Pancreas (tissue), 10 donors: ENCODE measurements at regions not wholly inside any gene's neighbourhood (a gene's known extent, or its start where the extent isn't known, plus 50 kb on each side); places are given as distances from the start of the nearest gene placed in this dataset.

Source experiments
- ATAC-seq, 4 donors: fragments of 200-7000 bp; cut with Tn5 transposase; one replicate each; pipeline versions ENCODE4 v1.8.0 to v1.9.1; 2020; ENCODE audit warnings: mild to moderate bottlenecking in 4 of 4, moderate library complexity in 4 of 4
- DNase-seq, 6 donors: peaks; one replicate each; pipeline ENCODE4 v3.0.0-alpha.2; 2020
- FAIRE-seq: peaks from 2 replicates; lab custom pipeline; 2012; peaks lifted over from hg19 to GRCh38; lab: Jason Lieb, UNC
- H3K27ac ChIP-seq, 4 donors: fragments of 200-600 bp; sonication (generic); 1 replicate in 3 of 4; 2 replicates in 1 of 4; pipeline versions ENCODE4 v1.5.0 to v1.8.0; 2020
- H3K27me3 ChIP-seq, 4 donors: fragments of 200-600 bp; one replicate each; pipeline ENCODE4 v1.8.0; 2021
- H3K36me3 ChIP-seq, 3 donors: fragments of 200-600 bp; sonication (generic) in 1 of 3; one replicate each; pipeline versions ENCODE4 v1.5.0 to v1.8.0; 2020 to 2021
- H3K4me1 ChIP-seq, 3 donors: fragments of 200-600 bp; one replicate each; pipeline ENCODE4 v1.8.0; 2021
- H3K4me3 ChIP-seq, 4 donors: fragments of 200-600 bp; sonication (generic) in 2 of 4; one replicate each; pipeline versions ENCODE4 v1.5.0 to v1.8.0; 2020 to 2021
- H3K9me3 ChIP-seq, 4 donors: fragments of 200-600 bp; one replicate each; pipeline ENCODE4 v1.8.0; 2021
- WGBS, 2 donors: extraction: QIAGEN DNeasy Blood & Tissue Kit; methylation state at CpG; one replicate each; pipeline ENCODE4 v1.1.7; 2013; 5-methylcytosine and 5-hydroxymethylcytosine counted together
- intact Hi-C, 3 donors: fragments of 100-400 bp; cut with DNase I; formaldehyde crosslinking; loops; one replicate each; pipeline versions ENCODE4 v1.11.1 to v1.14.2; 2022
- TF ChIP-seq, protein P1 (sequence below), 4 donors: fragments of 200-600 bp; sonication (generic) in 3 of 4; IDR thresholded peaks; one replicate each; pipeline versions ENCODE4 v1.5.0 to v1.8.0; 2021; ENCODE audit warnings: antibody characterized with exemption in 4 of 4
- donor health status: healthy with polysubstance abuse.
- donor health status: DM: no; HTN: no; CAD: no; lungs with moderate emphysema.
- donor health status: DM: no; HTN: no; CAD: no.
- donor health status: control.
- donor health status: control.
- donor health status: Bipolar disorder and iron deficiency.
- donor health status: DM: yes; HTN: yes; CAD: no.
- donor health status: DM: no; HTN: no; CAD: no.
- donor health status: DM: no; HTN: no; CAD: no.
- donor health status: DM: yes; HTN: yes; CAD: no.

DNA sequence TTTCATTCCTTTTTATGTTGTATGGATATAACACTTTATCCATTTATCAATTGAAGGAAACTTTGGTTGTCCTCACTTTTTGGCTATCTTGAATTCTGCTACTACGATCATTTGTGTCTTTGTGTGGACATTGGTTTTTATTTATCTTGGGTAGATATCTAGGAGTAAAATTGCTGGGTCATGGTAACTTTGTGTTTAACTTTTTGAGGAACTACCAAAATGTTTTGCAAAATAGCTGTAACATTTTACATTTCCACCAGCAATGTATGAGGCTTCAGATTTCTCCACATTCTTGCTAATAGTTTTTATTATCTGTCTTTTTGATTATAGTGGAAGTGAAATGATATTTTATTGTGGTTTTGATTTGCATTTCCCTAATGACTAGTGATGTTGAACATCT lies 55.6 kb downstream of the TLNRD1 start:
- Histone ChIP-seq H3K27me3 (no peaks in the 10 kb centered on the region), H3K4me1 (no peaks in the 10 kb centered on the region), H3K36me3 (no peaks in the 10 kb centered on the region), H3K27ac (no peak overlapping the region), H3K4me3 (no peak overlapping the region), H3K9me3 (no peaks in the 10 kb centered on the region)
- 57 to 61% methylated on average over 1 of the region's 1 CpG for WGBS, 2 donors
- FAIRE-seq (no peak), ATAC-seq (no peak), DNase-seq (no peak)
- intact Hi-C loops, result no loop called here
- TF ChIP-seq, protein P1, sequence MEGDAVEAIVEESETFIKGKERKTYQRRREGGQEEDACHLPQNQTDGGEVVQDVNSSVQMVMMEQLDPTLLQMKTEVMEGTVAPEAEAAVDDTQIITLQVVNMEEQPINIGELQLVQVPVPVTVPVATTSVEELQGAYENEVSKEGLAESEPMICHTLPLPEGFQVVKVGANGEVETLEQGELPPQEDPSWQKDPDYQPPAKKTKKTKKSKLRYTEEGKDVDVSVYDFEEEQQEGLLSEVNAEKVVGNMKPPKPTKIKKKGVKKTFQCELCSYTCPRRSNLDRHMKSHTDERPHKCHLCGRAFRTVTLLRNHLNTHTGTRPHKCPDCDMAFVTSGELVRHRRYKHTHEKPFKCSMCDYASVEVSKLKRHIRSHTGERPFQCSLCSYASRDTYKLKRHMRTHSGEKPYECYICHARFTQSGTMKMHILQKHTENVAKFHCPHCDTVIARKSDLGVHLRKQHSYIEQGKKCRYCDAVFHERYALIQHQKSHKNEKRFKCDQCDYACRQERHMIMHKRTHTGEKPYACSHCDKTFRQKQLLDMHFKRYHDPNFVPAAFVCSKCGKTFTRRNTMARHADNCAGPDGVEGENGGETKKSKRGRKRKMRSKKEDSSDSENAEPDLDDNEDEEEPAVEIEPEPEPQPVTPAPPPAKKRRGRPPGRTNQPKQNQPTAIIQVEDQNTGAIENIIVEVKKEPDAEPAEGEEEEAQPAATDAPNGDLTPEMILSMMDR (IDR thresholded peaks at IDR 0.05), result no peak

DNA sequence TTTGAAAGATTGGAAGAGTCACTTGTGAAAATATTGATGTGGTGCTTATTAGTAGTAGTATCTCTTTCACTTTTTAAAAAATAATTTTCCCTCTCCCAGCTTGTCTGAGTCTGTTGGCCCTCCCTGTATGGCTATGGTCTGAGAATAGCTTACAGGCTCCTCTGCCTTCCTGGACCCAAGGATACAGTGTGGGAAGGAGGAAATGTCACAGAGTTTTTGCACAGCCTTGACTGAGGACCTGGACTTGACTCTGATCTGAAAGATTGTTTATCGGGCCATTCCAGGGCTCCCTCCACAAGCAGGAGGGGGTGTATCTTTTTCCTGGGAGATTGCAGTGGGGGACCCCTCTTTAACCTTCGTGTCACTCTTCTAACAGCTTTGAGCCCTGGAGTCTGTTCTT lies 59.7 kb downstream of the TLNRD1 start:
- TF ChIP-seq, protein P1 (IDR thresholded peaks at IDR 0.05), result no peak
- intact Hi-C loops, result no loop called here
- Histone ChIP-seq H3K9me3 (no peaks in the 10 kb centered on the region), H3K27me3 (no peaks in the 10 kb centered on the region), H3K36me3 (no peaks in the 10 kb centered on the region), H3K4me3 (no peak overlapping the region), H3K4me1 (no peaks in the 10 kb centered on the region), H3K27ac (no peak overlapping the region)
- no peak for ATAC-seq
- no peak for FAIRE-seq
- 69 to 71% methylated on average over 2 of the region's 2 CpGs for WGBS, 2 donors
- no peak for DNase-seq

GRCh38 chr15:81060907-81061306 lies 60.2 kb downstream of the TLNRD1 start:
- H3K4me3 ChIP-seq, result no peak overlapping the region
- no peaks in the 10 kb centered on the region for H3K9me3 ChIP-seq
- no peak for DNase-seq
- intact Hi-C loops, result no loop called here
- no peaks in the 10 kb centered on the region for H3K36me3 ChIP-seq
- WGBS, 2 donors, result 44 to 63% methylated on average over 2 of the region's 2 CpGs
- no peaks in the 10 kb centered on the region for H3K27me3 ChIP-seq
- no peak for FAIRE-seq
- ATAC-seq, result no peak
- H3K27ac ChIP-seq, result no peak overlapping the region
- TF ChIP-seq, protein P1 (IDR thresholded peaks at IDR 0.05), result no peak
- no peaks in the 10 kb centered on the region for H3K4me1 ChIP-seq

- Histone ChIP-seq H3K27me3 (no peaks in the 10 kb centered on the region), H3K4me1 (peaks cover 3 to 6% (median 4%) of the 10 kb centered on the region in 3 donors), H3K9me3 (no peaks in the 10 kb centered on the region), H3K27ac (no peak overlapping the region), H3K36me3 (no peaks in the 10 kb centered on the region), H3K4me3 (no peak overlapping the region)
- TF ChIP-seq, protein P1 (IDR thresholded peaks at IDR 0.05), result no peak
- no peak for ATAC-seq
- FAIRE-seq, result no peak
- intact Hi-C loops, result no loop called here
- DNase-seq, result no peak
- 87 to 89% methylated on average over 5 of the region's 5 CpGs for WGBS, 2 donors
Observed at GRCh38 chr15:81061490-81062253, 60.9 kb downstream of the TLNRD1 start.

DNA sequence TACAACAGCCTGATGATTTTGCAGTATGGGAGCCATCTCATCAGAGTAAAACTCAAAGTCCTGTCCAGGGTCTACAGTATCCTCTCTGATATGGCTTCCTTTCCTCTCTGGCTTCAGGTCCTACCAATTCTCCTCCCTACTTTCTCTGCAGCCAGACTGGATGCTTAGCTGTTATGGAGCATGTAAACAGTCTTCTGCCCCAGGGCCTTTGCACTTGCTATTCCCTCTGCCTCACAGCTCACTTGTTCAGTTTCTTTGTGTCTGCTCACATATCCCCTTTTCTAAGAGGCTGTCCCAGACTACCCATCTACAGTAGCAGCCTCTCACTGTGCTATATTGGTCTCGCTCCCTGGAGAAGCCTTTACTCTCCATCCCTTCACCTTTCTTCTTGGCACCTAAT lies 62.2 kb downstream of the TLNRD1 start:
- no peaks in the 10 kb centered on the region for H3K36me3 ChIP-seq
- no peaks in the 10 kb centered on the region for H3K27me3 ChIP-seq
- H3K4me3 ChIP-seq, result no peak overlapping the region
- 95 to 100% methylated on average over 1 of the region's 1 CpG for WGBS, 2 donors
- FAIRE-seq, result no peak
- no peak for DNase-seq
- intact Hi-C loops, result no loop called here
- H3K4me1 ChIP-seq, result peaks cover 3 to 6% (median 4%) of the 10 kb centered on the region in 3 donors
- H3K27ac ChIP-seq, result no peak overlapping the region
- no peaks in the 10 kb centered on the region for H3K9me3 ChIP-seq
- TF ChIP-seq, protein P1 (IDR thresholded peaks at IDR 0.05), result no peak
- ATAC-seq, result no peak
